ENCODE measurements at regions not wholly inside any gene's neighbourhood (a gene's known extent, or its start where the extent isn't known, plus 50 kb on each side); places are given as distances from the start of the nearest gene placed in this dataset.

- Histone ChIP-seq H3K9me3 (no peaks in the 10 kb centered on the region), H3K27ac (no peak overlapping the region), H3K36me3 (no peaks in the 10 kb centered on the region), H3K4me1 (no peaks in the 10 kb centered on the region), H3K27me3 (ENCODE audit: low read depth) (no peaks in the 10 kb centered on the region), H3K4me3 (no peak overlapping the region)
- intact Hi-C loops (cut with DNase I), result no loop called here
- ATAC-seq (no peak), DNase-seq (no peak)
- TF ChIP-seq CTCF (IDR thresholded peaks at IDR 0.05), result no peak
Measured at GRCh38 chr2:103167599-103167998, 405.8 kb downstream of the TMEM182 start.

GRCh38 chr2:103169861-103170260 lies 408.0 kb downstream of the TMEM182 start:
- ATAC-seq (no peak), DNase-seq (no peak)
- Histone ChIP-seq H3K9me3 (no peaks in the 10 kb centered on the region), H3K36me3 (no peaks in the 10 kb centered on the region), H3K27me3 (ENCODE audit: low read depth) (no peaks in the 10 kb centered on the region), H3K27ac (no peak overlapping the region), H3K4me3 (no peak overlapping the region), H3K4me1 (no peaks in the 10 kb centered on the region)
- no peak for TF ChIP-seq CTCF (IDR thresholded peaks at IDR 0.05)
- intact Hi-C loops (cut with DNase I), result no loop called here

- Histone ChIP-seq H3K27me3 (ENCODE audit: low read depth) (no peaks in the 10 kb centered on the region), H3K36me3 (no peaks in the 10 kb centered on the region), H3K27ac (no peak overlapping the region), H3K4me1 (no peaks in the 10 kb centered on the region), H3K4me3 (no peak overlapping the region), H3K9me3 (no peaks in the 10 kb centered on the region)
- TF ChIP-seq CTCF (IDR thresholded peaks at IDR 0.05), result no peak
- ATAC-seq (no peak), DNase-seq (no peak)
- intact Hi-C loops (cut with DNase I), result no loop called here
Measured at GRCh38 chr2:103172821-103173220, 411.0 kb downstream of the TMEM182 start.

GRCh38 chr2:103174711-103175110 lies 412.9 kb downstream of the TMEM182 start:
- DNase-seq (no peak), ATAC-seq (no peak)
- H3K9me3 ChIP-seq, result no peaks in the 10 kb centered on the region
- no peaks in the 10 kb centered on the region for H3K4me1 ChIP-seq
- intact Hi-C loops (cut with DNase I), result no loop called here
- no peak overlapping the region for H3K27ac ChIP-seq
- H3K4me3 ChIP-seq, result no peak overlapping the region
- H3K27me3 ChIP-seq (ENCODE audit: low read depth), result no peaks in the 10 kb centered on the region
- H3K36me3 ChIP-seq, result no peaks in the 10 kb centered on the region
- no peak for TF ChIP-seq CTCF (IDR thresholded peaks at IDR 0.05)

- H3K27me3 ChIP-seq (ENCODE audit: low read depth), result no peaks in the 10 kb centered on the region
- DNase-seq (no peak), ATAC-seq (no peak)
- no peaks in the 10 kb centered on the region for H3K36me3 ChIP-seq
- intact Hi-C loops (cut with DNase I), result no loop called here
- TF ChIP-seq CTCF (IDR thresholded peaks at IDR 0.05), result no peak
- no peak overlapping the region for H3K4me3 ChIP-seq
- no peaks in the 10 kb centered on the region for H3K9me3 ChIP-seq
- no peak overlapping the region for H3K27ac ChIP-seq
- H3K4me1 ChIP-seq, result no peaks in the 10 kb centered on the region
Measured at GRCh38 chr2:103176294-103176915, 414.6 kb downstream of the TMEM182 start.

Data from lower lobe of right lung (tissue), 2 donors.